Brain pericyte (primary cell): ENCODE measurements at regions not wholly inside any gene's neighbourhood (a gene's known extent, or its start where the extent isn't known, plus 50 kb on each side); places are given as distances from the start of the nearest gene placed in this dataset.
"Not testable (repeated sequence)": the region's sequence is repeated elsewhere in the genome, so short reads cannot be mapped to it uniquely, and the experiment has no call there.

Experiments used
- DNase-seq: peaks from one replicate; pipeline ENCODE4 v3.0.0-alpha.2; 2012; ENCODE audit warnings: low read depth, low spot score

DNA sequence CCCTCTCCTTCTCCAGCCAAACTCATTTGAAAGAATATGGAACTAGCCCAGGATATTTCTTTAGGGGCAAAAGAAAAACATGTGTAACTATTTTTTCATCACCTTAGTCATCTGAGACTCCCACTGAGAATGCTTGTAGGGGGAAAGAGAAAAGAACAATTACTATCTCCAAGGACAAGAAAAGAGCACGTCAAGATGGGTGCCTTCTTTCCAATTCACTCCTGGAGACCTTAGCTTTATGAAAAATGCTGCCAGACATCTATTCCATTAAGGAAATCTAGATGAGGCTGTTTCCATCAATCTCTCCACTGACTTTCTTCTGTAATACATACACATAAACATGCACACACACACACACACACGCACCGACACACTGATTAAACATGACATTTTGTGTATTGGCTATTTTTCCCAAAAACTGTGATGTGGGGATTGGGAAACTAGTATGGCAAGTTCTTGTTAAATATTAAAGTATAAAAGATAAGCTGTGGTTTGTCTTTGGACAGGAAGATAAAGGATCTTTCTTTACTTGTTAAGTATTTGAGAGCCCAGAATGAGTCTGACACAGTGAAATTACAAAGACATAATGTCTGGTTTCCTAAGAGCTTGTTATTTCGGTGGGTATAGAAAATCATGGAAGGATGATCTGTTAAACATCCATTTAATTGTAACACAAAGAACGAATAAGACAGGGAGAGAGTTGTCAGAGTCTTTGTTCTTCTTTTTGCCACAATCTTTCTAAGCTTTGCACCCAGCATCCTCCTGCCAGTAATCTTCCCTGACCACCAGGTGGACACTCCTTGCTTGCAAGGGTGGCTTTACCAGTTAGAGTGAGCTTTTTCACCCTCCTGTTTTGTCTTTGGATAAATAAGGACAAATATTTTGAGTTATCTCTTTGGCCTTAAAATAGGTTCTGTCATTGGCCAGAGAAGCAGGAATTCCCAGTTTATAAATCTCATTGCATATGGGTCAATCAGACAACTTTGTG, 177.3 kb upstream of the TMEM72 start:
- DNase-seq = no peak

GRCh38 chr10:44742248-44742647, 168.9 kb upstream of the TMEM72 start:
- no peak for DNase-seq

GRCh38 chr10:44743535-44743934, 167.6 kb upstream of the TMEM72 start:
- no peak for DNase-seq

DNA sequence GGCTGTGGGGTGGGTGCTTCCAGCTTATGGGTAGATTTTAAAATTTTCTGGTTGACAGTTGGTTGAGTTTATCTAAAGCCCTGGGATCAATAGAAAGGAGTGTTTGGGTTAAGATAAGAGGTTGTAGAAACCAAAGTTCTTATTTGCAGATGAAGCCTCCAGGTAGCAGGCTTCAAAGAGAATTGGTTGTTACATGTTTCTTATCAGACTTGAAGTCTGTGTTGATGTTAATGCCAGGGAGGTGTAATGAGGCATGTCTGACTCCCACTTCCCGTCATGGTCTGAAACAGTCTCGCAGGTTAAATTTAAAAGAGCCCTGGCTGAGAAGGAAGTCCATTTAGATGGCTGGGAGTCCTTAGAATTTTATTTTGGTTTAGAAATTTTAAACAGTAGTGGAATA, 165.2 kb upstream of the TMEM72 start:
- no peak for DNase-seq

DNA sequence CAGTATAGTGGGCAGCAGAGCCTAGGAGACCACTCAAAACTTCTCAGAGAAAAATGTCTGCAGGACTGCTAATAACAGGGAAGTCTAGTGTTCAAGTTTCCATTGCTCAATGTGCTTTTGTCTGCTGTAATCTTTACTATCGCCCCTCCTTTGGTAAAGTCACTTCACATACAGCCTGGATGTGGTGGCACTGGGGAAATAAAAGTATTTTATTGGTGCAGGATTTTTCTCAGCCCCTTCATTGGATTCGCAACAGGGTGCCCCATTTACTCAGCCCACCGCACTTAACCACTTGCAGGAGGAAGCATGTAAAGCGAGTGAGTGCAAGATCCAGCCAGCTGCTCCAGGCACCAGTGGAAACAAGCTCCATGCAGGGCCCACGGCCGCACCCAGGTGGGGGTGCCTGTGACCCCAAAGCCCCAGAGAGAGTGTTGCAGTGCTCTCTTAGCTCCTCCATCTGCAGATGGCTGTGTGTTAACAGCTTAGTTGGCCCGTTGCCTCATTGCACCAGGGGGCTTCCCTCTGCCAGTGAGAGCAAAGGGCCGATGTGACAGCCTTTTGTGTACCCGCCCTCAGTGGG, 163.5 kb upstream of the TMEM72 start:
- DNase-seq = no peak

GRCh38 chr10:44749151-44749550, 162.0 kb upstream of the TMEM72 start:
- no peak for DNase-seq

- peak; percentile 92 for DNase-seq
Observed at GRCh38 chr10:44752451-44753441, 158.4 kb upstream of the TMEM72 start.

- not testable (repeated sequence) for DNase-seq
Observed at GRCh38 chr10:44754355-44754754, 156.8 kb upstream of the TMEM72 start.

GRCh38 chr10:44755481-44755880, 155.7 kb upstream of the TMEM72 start:
- DNase-seq = no peak

DNA sequence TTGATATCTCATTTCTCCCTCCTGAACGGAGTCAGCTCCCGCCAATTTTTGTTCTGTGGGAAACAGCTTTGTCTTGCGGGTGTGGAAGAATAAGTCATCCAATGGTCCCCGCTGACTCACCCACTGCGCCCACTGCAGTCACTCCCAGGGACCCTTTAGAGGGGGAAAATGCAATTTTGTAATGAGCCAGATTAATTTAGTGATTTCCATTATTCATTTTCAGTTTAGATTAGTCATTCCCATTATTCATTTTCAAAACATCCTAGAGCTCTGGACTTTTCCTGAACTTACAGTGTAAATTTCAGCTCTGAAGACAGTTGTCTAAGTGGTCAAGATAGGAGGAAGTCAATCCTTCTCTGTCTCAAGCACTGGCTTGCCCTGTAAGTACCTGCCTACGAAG, 154.9 kb upstream of the TMEM72 start:
- no peak for DNase-seq

GRCh38 chr10:44757551-44758205, 153.5 kb upstream of the TMEM72 start:
- DNase-seq = no peak

- no peak for DNase-seq
Observed at GRCh38 chr10:44759122-44759521, 152.0 kb upstream of the TMEM72 start.

DNA sequence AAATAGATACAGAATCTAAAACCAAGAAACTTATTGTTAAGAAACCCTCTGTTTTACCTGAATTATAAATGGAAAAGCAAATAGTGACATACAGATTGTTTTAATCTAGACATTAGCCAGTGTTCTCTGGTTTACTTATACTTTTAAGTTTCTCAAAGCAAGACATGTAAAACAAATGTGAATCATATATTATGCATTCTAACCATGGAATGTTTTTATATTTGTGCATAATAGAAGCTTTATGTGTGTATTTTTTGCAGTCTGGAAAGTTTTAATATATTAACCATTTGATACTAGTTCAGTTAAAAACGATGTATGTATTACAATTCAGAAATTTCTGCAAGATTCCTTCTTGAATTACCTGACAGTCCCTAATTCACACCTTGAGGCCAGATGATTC, 150.6 kb upstream of the TMEM72 start:
- DNase-seq = no peak

DNA sequence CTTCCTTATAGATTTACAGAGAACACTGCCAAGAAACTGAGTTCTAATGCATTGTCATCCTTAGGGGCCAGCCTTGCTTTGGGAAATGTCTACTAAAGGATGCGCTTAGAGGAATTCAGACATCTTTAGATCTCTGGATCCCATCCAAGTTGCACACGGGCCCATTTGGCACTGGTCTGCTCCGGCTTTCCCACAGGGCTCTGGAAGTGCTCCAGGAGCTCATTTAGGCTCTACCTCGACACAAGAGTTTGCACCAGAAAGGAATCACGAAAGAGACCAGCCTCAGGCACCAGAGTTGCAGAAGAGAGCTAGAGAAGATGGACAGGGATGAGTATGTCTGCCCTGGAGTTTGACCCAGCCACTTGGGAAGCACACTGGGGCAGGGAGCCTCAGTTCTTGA, 150.1 kb upstream of the TMEM72 start:
- DNase-seq = no peak

DNA sequence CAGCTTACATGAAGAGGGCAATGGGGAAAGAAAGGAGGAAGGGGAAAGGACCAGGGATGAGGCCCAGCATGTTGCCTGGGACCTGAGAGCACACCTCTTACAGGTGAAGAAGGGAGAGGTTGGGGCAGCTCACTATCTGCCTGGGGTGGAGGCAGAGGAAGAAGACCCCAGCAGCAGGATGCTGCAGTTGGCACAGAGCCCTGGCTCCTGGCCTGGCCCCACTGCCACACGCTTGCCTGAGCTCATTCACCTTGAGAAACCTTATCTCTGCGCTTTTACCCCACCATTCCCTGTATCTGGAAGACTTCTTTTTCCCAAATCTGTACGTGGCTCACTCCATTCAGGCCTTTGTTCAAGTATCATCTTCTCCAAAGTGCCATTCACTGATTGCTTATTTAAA, 147.8 kb upstream of the TMEM72 start:
- DNase-seq = no peak

GRCh38 chr10:44765299-44765698, 145.8 kb upstream of the TMEM72 start:
- no peak for DNase-seq

GRCh38 chr10:44766631-44767030, 144.5 kb upstream of the TMEM72 start:
- no peak for DNase-seq

DNA sequence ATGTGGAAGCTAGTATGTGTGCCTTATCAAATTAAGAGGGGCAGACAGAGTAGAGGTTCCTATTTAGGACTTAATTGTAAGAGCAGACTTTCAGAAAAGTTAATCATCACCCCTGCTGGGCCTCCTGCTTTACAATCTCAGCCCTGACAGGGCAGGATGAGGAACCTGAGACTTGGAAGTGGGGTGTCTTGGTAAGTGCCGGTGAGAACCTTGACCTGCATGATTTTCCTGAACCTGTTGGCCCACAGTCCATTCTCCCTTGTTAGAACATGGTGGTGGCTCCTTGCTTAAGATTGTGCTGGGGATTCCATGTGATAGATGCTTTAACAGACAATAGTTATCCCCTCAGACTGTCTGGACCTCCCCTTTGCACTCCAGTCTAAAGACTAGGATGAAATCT, 141.7 kb upstream of the TMEM72 start:
- no peak for DNase-seq

- no peak for DNase-seq
Observed at GRCh38 chr10:44771233-44771995, 139.7 kb upstream of the TMEM72 start.

GRCh38 chr10:44773565-44773964, 137.6 kb upstream of the TMEM72 start:
- DNase-seq = no peak
